Skeletal muscle tissue (tissue), 3 donors: ENCODE measurements at regions not wholly inside any gene's neighbourhood (a gene's known extent, or its start where the extent isn't known, plus 50 kb on each side); places are given as distances from the start of the nearest gene placed in this dataset.

ENCODE experiments used
- H3K27ac ChIP-seq: one replicate; pipeline ENCODE4 v1.7.0; 2013; ENCODE audit warnings: mild to moderate bottlenecking, low read depth, low read length, inconsistent platforms
- H3K27me3 ChIP-seq, 3 donors: one replicate each; pipeline ENCODE4 v1.7.0; 2013; ENCODE audit warnings: low read length in 3 of 3; ENCODE audit not compliant: control insufficient read depth in 3 of 3, insufficient read depth in 3 of 3
- H3K36me3 ChIP-seq, 3 donors: one replicate each; pipeline ENCODE4 v1.7.0; 2013; ENCODE audit warnings: low read length in 3 of 3; ENCODE audit not compliant: control insufficient read depth in 3 of 3, insufficient read depth in 3 of 3
- H3K4me1 ChIP-seq, 3 donors: one replicate each; pipeline ENCODE4 v1.7.0; 2013; ENCODE audit warnings: low read length in 3 of 3, mild to moderate bottlenecking in 3 of 3; ENCODE audit not compliant: control insufficient read depth in 3 of 3, insufficient read depth in 3 of 3
- H3K4me3 ChIP-seq, 3 donors: one replicate each; pipeline ENCODE4 v1.7.0; 2013; ENCODE audit warnings: low read length in 3 of 3
- H3K9ac ChIP-seq, 3 donors: one replicate each; pipeline ENCODE4 v1.7.0; 2013; ENCODE audit warnings: low read length in 3 of 3, mild to moderate bottlenecking in 3 of 3, moderate library complexity in 2 of 3, low read depth in 1 of 3
- H3K9me3 ChIP-seq, 3 donors: one replicate each; pipeline ENCODE4 v1.7.0; 2013; ENCODE audit warnings: low read length in 3 of 3; ENCODE audit not compliant: control insufficient read depth in 3 of 3
- donor health status: Osteomylitis.

DNA sequence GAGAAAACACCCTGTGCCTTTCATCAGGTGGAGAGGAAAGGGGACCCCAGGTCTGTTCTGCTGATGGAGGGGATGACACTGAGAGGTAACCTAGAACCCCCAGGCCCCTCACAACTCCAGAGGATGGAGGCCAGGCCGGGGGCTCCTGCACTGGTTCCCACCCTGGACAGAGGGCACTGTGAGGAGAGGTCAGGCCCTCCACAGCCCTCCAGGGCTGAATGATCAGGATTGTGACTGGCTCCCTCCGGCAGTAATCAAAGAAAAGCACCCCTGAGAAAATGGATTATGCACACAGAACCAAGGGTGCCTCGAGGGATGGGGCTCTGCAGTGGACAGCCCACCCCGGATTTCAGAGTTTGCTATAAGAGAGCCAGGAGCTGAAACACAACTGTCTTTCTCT is 502.8 kb downstream of the TCERG1L start:
- Histone ChIP-seq H3K4me3 (no peak overlapping the region), H3K27ac (no peak overlapping the region), H3K9me3 (no peaks in the 10 kb centered on the region), H3K4me1 (no peaks in the 10 kb centered on the region), H3K36me3 (no peaks in the 10 kb centered on the region), H3K9ac (no peak overlapping the region), H3K27me3 (peaks cover 0 to 37% (median 22%) of the 10 kb centered on the region in 3 donors)

DNA sequence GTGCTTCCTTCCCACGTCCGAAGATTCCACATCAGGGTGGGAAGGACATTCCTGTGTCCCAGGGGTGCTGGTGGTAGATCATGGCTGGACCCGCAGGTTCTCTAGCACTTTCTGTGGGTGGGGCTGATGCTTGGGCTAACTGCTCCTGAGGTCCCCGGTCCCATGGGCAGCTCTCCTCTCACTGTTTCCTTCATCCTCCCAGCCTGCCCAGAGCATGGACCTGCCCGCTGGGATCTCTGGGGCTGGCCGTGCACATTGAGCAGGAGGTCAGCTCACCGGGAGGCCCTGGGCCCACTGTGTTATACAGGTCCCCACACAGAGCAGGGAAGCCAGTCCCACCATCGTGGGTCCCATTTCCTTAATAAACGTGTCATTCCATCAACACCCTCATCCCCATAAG is 502.3 kb downstream of the TCERG1L start:
- H3K9ac ChIP-seq: no peak overlapping the region
- no peaks in the 10 kb centered on the region for H3K36me3 ChIP-seq
- H3K4me3 ChIP-seq: no peak overlapping the region
- no peaks in the 10 kb centered on the region for H3K4me1 ChIP-seq
- H3K9me3 ChIP-seq: no peaks in the 10 kb centered on the region
- peaks cover 0 to 36% (median 22%) of the 10 kb centered on the region in 3 donors for H3K27me3 ChIP-seq
- H3K27ac ChIP-seq: no peak overlapping the region

DNA sequence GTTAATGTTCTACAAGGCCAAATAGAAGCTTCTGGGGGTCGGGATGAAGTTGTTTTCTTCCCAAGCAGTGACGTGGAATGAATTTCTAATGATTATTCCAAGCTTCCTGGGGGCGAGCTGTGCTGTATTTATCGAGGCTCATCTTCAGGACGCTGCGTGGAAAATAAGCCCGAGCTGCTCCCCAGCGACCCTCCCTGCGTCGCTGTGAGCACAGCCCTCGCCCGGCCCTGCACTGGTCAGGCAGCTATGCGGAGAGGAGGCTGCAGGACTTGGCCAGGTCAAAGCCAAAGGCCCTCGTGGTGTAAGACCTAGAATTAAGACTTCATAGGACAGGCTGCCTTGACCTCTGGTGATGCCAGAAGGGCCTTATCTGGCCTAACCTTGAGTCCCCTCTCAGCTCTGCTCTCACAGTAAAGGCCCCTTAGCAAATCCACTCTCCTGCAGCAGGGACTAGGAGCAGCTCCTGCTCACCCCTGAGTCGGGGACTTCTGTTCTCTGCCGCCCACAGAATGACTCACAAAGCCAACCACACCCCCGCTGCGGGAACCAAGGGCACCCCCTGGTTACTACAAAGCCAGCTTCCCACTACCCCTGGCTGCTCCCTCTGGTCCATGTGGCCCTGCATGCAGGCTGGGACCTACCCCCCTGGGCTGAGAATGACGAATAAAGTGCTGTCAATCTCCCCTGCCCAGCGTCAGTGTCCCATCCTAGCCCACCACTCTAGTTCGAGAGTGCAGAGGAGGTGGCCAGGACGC is 501.6 kb downstream of the TCERG1L start:
- no peaks in the 10 kb centered on the region for H3K4me1 ChIP-seq
- no peak overlapping the region for H3K27ac ChIP-seq
- H3K36me3 ChIP-seq: no peaks in the 10 kb centered on the region
- no peaks in the 10 kb centered on the region for H3K9me3 ChIP-seq
- H3K27me3 ChIP-seq: peaks cover 0 to 36% (median 27%) of the 10 kb centered on the region in 3 donors
- no peak overlapping the region for H3K9ac ChIP-seq
- H3K4me3 ChIP-seq: no peak overlapping the region

DNA sequence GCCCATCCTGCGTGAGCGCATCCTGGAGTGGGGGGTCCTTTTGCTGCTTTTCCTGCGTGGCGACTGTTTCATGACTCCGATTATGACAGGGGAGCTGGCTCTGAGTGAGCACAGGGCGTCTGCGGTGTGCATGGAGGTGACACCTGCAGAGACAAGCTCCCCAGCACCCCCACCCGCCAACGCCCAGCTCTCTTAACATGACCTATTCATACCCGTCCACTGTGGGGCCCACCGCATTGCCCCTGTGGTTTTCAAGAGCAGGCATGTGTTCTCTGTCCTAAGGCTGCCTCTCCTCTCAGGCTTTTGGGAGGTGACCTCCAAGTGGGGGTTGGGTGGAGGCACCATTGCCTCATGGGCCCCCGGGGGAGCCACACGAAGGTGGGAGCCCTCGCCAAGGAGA is 500.7 kb downstream of the TCERG1L start:
- H3K4me1 ChIP-seq: no peaks in the 10 kb centered on the region
- H3K27ac ChIP-seq: no peak overlapping the region
- H3K4me3 ChIP-seq: no peak overlapping the region
- H3K9me3 ChIP-seq: no peaks in the 10 kb centered on the region
- H3K36me3 ChIP-seq: no peaks in the 10 kb centered on the region
- H3K9ac ChIP-seq: no peak overlapping the region
- H3K27me3 ChIP-seq: peaks cover 0 to 33% (median 27%) of the 10 kb centered on the region in 3 donors

DNA sequence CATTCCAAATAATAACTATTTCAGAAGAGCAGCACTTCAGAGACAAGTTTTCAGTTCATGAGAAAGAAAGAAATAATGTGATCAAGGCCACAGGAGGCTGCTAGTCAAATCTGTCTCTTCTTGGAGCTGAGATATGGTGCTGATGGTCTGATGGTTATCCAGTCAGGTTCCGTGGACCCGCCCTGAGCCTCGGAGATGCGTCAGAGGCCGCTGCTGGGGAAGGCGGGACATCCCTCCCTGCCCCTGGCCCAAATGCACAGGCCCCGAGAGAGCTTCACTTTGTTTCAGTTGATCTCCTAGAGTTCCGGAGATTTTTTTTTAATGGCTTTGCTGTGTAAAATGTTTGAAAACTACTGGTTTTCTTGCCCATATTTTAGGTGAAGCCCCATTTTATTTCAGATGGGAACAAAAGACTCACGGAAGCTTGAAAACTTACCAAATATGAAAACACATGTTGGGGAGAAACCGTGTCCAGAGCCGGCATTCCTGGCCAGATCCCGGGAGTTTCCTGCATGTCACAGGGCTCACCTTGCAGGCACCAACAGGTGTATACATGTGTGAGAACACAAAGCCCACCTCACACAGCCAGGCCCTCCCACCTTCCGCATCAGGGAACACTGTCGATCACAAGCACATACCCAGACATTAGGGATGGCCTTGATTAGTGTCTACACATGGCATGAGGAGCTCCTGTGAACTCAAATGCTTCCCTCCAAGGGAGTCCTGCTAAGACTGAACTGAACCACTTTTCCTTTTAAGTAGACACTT is 499.0 kb downstream of the TCERG1L start:
- Histone ChIP-seq H3K27ac (no peak overlapping the region), H3K9me3 (no peaks in the 10 kb centered on the region), H3K4me3 (no peak overlapping the region), H3K27me3 (peaks cover 0 to 24% (median 23%) of the 10 kb centered on the region in 3 donors), H3K9ac (no peak overlapping the region), H3K4me1 (no peaks in the 10 kb centered on the region), H3K36me3 (no peaks in the 10 kb centered on the region)

DNA sequence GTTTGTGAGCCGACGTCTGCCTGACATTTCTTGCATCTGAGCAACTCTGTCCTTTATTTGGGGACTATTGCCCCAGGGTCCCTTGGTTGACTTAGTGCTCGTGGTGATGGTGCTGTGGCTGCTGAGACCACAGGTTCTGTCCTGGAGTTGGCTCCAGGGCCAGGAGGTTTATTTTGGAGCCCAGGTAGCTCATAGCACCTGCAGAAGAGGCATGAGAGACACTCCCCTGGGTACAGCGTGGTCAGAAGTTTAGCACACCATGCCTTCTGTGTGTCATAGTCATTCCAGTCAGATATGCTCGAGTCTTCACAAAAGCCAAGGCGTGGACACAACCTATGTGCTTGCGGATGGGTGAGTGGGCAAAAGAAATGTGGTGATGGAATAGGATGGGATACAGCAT is 496.9 kb downstream of the TCERG1L start:
- no peaks in the 10 kb centered on the region for H3K9me3 ChIP-seq
- H3K4me3 ChIP-seq: no peak overlapping the region
- no peaks in the 10 kb centered on the region for H3K4me1 ChIP-seq
- peaks cover 0 to 21% (median 15%) of the 10 kb centered on the region in 3 donors for H3K27me3 ChIP-seq
- H3K36me3 ChIP-seq: no peaks in the 10 kb centered on the region
- H3K9ac ChIP-seq: no peak overlapping the region
- H3K27ac ChIP-seq: no peak overlapping the region

DNA sequence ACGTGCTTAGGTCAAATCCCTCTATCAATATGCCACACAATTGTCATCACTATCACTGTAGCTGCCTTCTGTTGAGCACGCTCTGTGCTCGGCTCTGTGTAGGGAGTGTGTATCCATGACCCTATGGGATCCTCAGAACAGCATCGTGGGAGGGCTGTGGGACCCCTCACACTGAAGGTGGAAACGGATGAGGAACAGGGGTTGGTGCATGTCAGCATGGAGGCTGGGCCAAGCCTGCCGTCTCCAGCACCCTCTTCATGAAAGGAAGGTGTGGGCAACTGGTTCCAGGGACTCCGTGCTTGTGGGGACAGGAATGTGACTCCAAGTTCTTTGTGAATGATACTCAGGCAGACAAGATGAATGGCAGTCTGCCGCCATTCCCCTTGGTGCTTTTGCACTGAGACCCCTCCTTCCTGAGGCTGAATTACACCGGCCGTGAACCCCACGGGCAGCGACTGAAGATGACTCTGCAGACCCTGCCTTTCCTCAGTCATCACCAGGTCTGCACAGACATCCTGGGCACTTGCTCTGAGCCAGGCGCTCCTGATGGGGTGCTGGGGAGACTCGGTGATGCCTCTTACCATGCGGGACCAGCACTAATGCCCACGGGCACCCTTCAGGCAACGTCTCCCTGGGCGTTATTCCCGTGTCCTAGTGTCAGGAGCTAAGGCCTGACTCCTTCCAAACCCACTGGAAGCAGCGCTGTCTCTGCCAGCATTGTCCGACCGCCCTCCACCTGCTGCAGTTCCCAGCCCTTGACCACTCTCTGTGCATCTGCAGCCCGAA is 495.2 kb downstream of the TCERG1L start:
- Histone ChIP-seq H3K9me3 (no peaks in the 10 kb centered on the region), H3K4me1 (no peaks in the 10 kb centered on the region), H3K27ac (no peak overlapping the region), H3K4me3 (no peak overlapping the region), H3K27me3 (peaks cover 0 to 7% (median 6%) of the 10 kb centered on the region in 3 donors), H3K9ac (no peak overlapping the region), H3K36me3 (no peaks in the 10 kb centered on the region)

DNA sequence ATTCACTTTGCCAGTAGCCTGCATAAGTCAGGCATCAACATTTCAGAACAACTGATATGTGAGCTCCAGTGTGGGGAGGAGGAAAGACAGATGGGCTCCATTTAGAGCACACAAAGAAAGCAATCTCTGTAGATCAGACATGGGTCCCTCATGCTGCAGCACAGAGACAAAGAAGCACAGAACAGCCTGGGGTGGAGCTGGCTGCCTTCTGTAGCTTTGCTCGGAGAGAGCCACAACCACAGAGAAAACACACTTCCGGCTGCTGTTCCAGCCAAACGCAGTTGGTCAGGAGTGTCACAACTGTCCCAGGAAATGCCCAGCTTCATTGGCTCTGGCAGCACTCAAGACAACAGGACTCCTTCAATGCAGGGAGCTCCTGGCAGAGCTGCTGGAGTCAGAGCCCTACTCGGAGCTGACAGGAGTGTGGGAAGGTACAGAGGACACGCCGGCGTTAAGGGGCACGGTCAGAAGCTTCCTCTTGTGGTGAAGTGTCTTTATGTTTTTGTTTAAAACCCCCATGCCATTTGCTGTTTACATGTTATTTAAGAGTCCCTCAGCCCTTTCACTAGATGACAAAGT is 494.4 kb downstream of the TCERG1L start:
- H3K9me3 ChIP-seq: no peaks in the 10 kb centered on the region
- peaks cover 0 to 7% (median 5%) of the 10 kb centered on the region in 3 donors for H3K27me3 ChIP-seq
- no peak overlapping the region for H3K9ac ChIP-seq
- no peaks in the 10 kb centered on the region for H3K4me1 ChIP-seq
- H3K4me3 ChIP-seq: no peak overlapping the region
- H3K27ac ChIP-seq: no peak overlapping the region
- no peaks in the 10 kb centered on the region for H3K36me3 ChIP-seq

DNA sequence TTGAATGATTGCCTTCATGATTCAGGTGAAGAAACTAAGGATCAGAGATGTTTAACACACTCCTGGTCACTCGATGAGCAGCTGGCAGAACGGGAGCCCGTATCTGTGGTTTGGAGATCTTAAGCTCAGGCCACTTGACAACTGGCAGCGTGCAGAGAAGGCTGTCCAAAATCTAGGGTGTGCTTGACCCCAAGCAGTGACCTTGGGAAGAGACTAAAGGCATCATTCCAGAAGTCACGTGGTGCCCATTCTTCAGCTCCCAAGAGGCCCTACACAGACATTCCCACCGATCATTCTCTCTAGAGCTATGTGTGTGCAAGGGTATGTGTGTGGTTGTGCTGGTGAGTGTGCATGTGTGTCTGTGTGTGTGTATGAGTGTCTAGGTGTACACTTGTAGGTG is 493.8 kb downstream of the TCERG1L start:
- H3K27me3 ChIP-seq: peaks cover 0 to 7% (median 5%) of the 10 kb centered on the region in 3 donors
- no peak overlapping the region for H3K27ac ChIP-seq
- no peaks in the 10 kb centered on the region for H3K4me1 ChIP-seq
- no peaks in the 10 kb centered on the region for H3K9me3 ChIP-seq
- no peak overlapping the region for H3K4me3 ChIP-seq
- H3K36me3 ChIP-seq: no peaks in the 10 kb centered on the region
- no peak overlapping the region for H3K9ac ChIP-seq
